ENCODE measurements at regions not wholly inside any gene's neighbourhood (a gene's known extent, or its start where the extent isn't known, plus 50 kb on each side); places are given as distances from the start of the nearest gene placed in this dataset.

- no peak for TF ChIP-seq CTCF (IDR thresholded peaks at IDR 0.05)
- TF ChIP-seq POLR2A (IDR thresholded peaks at IDR 0.05): no peak
These were observed 197.9 kb upstream of the NANOGP8 start for GRCh38 chr15:35282965-35283496.
